Osteocyte (in vitro differentiated cells): ENCODE measurements at regions not wholly inside any gene's neighbourhood (a gene's known extent, or its start where the extent isn't known, plus 50 kb on each side); places are given as distances from the start of the nearest gene placed in this dataset.

ENCODE experiments used
- DNase-seq: peaks from one replicate; pipeline ENCODE4 v3.0.0; 2021; ENCODE audit warnings: mixed read lengths; ENCODE audit not compliant: unreplicated experiment; ENCODE audit errors: extremely low spot score
- H3K27ac Mint-ChIP-seq: one replicate; pipeline ENCODE4 v1.8.0; 2021; ENCODE audit warnings: mild to moderate bottlenecking, mixed read lengths; ENCODE audit not compliant: unreplicated experiment
- H3K27me3 Mint-ChIP-seq: one replicate; pipeline ENCODE4 v1.8.0; 2021; ENCODE audit warnings: mixed read lengths; ENCODE audit not compliant: unreplicated experiment
- H3K36me3 Mint-ChIP-seq: one replicate; pipeline ENCODE4 v1.8.0; 2021; ENCODE audit warnings: mixed read lengths; ENCODE audit not compliant: unreplicated experiment
- H3K4me1 Mint-ChIP-seq: one replicate; pipeline ENCODE4 v1.8.0; 2021; ENCODE audit warnings: mixed read lengths; ENCODE audit not compliant: unreplicated experiment
- H3K4me3 Mint-ChIP-seq: one replicate; pipeline ENCODE4 v1.8.0; 2021; ENCODE audit warnings: mild to moderate bottlenecking, moderate library complexity, mixed read lengths; ENCODE audit not compliant: unreplicated experiment
- H3K9me3 Mint-ChIP-seq: one replicate; pipeline ENCODE4 v1.8.0; 2021; ENCODE audit warnings: mixed read lengths; ENCODE audit not compliant: unreplicated experiment
- TF ChIP-seq, protein P1 (sequence below): fragments of 200-600 bp; sonication (generic); IDR thresholded peaks from 2 replicates; pipeline ENCODE4 v1.5.0; 2021; ENCODE audit warnings: antibody characterized with exemption, mild to moderate bottlenecking, moderate library complexity

DNA sequence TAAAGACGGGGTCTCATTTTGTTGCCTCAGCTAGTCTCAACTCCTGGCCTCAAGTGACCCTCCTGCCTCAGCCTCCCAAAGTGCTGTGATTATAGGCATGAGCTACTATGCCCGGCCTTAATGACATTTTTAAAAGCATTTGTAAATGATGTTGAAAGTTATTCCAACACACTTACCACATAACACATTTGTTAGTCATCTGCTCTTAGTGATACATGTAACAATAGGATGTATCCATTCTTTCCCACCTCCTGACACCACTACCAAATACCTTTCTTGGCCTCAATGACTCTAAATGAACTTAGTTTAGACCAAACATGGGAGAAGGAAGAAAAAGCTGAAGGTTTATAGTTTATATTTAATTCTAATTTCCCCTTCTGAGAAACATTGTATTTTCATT, 59.8 kb upstream of the MEDAG start:
- Mint-ChIP-seq H3K27me3 (no peaks in the 10 kb centered on the region), H3K4me1 (peaks cover 30% of the 10 kb centered on the region), H3K36me3 (no peaks in the 10 kb centered on the region), H3K27ac (peak overlapping the region; percentile 94), H3K4me3 (no peak overlapping the region), H3K9me3 (no peaks in the 10 kb centered on the region)
- TF ChIP-seq, protein P1, sequence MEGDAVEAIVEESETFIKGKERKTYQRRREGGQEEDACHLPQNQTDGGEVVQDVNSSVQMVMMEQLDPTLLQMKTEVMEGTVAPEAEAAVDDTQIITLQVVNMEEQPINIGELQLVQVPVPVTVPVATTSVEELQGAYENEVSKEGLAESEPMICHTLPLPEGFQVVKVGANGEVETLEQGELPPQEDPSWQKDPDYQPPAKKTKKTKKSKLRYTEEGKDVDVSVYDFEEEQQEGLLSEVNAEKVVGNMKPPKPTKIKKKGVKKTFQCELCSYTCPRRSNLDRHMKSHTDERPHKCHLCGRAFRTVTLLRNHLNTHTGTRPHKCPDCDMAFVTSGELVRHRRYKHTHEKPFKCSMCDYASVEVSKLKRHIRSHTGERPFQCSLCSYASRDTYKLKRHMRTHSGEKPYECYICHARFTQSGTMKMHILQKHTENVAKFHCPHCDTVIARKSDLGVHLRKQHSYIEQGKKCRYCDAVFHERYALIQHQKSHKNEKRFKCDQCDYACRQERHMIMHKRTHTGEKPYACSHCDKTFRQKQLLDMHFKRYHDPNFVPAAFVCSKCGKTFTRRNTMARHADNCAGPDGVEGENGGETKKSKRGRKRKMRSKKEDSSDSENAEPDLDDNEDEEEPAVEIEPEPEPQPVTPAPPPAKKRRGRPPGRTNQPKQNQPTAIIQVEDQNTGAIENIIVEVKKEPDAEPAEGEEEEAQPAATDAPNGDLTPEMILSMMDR, result no peak
- no peak for DNase-seq

DNA sequence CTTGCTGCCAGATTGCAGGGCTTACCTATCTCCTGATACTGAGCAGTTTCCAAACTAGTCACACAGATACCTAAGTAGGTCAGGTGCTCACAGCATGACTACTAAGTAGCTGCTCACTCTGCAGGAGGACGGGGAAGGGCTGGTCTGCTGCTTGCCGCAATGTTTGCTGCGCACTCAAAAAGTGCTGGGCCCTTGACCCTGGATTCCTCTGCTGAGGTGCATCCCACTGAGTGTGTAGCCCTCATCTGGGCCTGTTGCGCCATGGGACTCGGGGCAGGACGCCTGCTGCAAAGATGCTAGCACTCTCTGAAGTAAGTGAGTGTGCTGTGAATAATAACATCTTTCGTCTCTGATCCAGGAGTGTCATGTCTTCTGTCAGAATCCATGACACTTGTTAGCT, 59.2 kb upstream of the MEDAG start:
- H3K27ac Mint-ChIP-seq, result peak overlapping the region; percentile 94
- peaks cover 33% of the 10 kb centered on the region for H3K4me1 Mint-ChIP-seq
- TF ChIP-seq, protein P1, result no peak
- no peak overlapping the region for H3K4me3 Mint-ChIP-seq
- H3K27me3 Mint-ChIP-seq, result no peaks in the 10 kb centered on the region
- no peaks in the 10 kb centered on the region for H3K36me3 Mint-ChIP-seq
- H3K9me3 Mint-ChIP-seq, result no peaks in the 10 kb centered on the region
- no peak for DNase-seq

DNA sequence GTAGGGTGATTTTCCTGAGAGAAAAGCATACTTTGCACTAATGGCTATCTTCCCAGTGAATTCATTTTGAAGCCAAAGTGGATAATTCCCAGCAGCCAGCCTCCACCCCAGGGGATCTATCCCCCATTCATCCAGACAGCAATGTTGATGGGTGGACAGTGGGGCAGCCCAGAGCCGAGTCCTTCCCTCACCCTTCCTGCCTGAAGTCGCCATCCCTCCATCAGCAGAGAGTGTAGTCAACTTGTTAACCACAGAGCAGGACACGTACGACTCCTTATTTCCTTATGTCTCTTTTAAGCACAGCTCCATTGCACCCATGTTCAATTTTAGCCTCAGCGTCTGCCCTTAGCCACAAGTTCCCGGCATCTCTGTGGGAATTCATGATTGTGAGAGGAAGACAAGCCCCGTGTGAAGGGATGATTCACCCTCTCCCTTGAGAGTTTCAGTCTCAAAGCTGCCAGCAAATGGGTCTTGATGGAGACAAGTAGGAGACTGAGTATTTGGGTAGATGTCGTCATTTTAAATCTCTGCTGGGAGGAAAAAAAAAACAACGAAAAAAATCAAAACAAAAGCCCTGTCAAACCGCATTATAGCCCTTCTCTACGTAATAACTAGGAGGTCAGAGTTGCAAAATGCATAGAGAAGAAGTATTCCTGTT, 58.3 kb upstream of the MEDAG start:
- H3K4me3 Mint-ChIP-seq, result peak overlapping the region; percentile 8

DNA sequence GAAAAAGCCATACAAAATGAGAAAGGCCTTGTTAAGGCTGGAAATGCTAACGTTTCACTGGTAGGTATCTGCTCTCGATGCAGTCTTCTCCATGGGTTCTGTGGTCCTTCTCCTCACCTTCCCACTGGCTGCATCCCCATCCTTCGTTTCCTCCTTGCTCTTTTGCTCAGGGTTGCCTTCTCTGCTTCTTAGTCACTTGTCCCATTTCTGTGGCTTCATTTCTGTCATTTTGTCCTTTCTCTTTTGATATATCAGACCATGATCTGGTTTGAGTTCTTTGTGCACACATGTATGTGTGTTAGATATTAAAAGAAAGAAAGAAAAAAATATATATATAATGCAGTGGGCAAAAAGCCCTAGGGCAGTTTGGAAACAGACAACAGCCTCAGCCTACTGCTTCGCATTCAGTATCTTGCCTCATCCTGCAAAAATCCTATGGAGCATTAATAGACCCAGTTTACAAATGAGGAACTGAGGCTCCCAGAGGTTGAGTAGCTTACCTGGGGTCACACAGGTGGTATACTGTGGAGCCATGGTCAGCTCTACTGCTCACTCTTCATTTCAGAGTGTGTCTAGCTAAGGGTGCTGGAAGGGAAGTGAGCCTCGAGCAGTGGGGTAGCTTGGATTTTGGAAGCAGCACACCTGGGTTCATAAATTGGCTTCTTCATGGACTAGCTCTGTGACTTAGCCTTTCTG, 57.6 kb upstream of the MEDAG start:
- TF ChIP-seq, protein P1, result no peak
- peak overlapping the region; percentile 94 for H3K27ac Mint-ChIP-seq
- H3K4me1 Mint-ChIP-seq, result peaks cover 35% of the 10 kb centered on the region

More for the DNA sequence above, 58.3 kb upstream of the MEDAG start:
- Mint-ChIP-seq H3K4me1 (peaks cover 33% of the 10 kb centered on the region), H3K36me3 (no peaks in the 10 kb centered on the region), H3K27ac (peak overlapping the region; percentile 94), H3K9me3 (no peaks in the 10 kb centered on the region), H3K27me3 (no peaks in the 10 kb centered on the region)
- TF ChIP-seq, protein P1, result no peak
- no peak for DNase-seq

DNA sequence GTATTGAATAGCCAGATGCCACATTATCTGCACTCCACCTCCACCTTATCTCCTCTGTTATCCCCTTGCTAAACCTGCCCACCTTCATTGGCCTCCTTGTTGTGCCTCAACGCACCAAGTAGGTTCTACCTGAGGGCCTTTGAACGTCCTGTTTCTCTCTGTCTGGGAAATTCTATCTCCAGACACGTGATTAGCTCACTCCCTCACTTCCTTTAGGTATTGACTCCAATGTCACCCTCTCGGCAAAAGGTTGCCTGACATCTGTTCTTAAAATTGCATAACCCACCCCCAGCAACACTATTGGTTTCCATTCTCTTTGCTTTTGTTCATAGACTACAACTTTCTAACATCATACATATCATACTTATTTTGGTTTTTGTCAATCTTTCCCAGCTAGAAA, 56.5 kb upstream of the MEDAG start:
- H3K9me3 Mint-ChIP-seq, result no peaks in the 10 kb centered on the region
- H3K27ac Mint-ChIP-seq, result no peak overlapping the region
- H3K4me3 Mint-ChIP-seq, result no peak overlapping the region
- no peak for DNase-seq
- H3K4me1 Mint-ChIP-seq, result peaks cover 41% of the 10 kb centered on the region
- H3K27me3 Mint-ChIP-seq, result no peaks in the 10 kb centered on the region
- TF ChIP-seq, protein P1, result no peak
- no peaks in the 10 kb centered on the region for H3K36me3 Mint-ChIP-seq

More for the DNA sequence above, 57.6 kb upstream of the MEDAG start:
- H3K27me3 Mint-ChIP-seq, result no peaks in the 10 kb centered on the region
- no peak for DNase-seq
- H3K9me3 Mint-ChIP-seq, result no peaks in the 10 kb centered on the region
- H3K4me3 Mint-ChIP-seq, result no peak overlapping the region
- no peaks in the 10 kb centered on the region for H3K36me3 Mint-ChIP-seq
